CMK (cell line): ENCODE measurements at regions not wholly inside any gene's neighbourhood (a gene's known extent, or its start where the extent isn't known, plus 50 kb on each side); places are given as distances from the start of the nearest gene placed in this dataset.

Experiments
- DNase-seq: peaks from one replicate; pipeline ENCODE4 v3.0.0-alpha.2; 2010; ENCODE audit warnings: low read depth

GRCh38 chr10:3898821-3899220 is 113.8 kb upstream of the KLF6 start:
- DNase-seq, result no peak

GRCh38 chr10:3897156-3897555 is 112.1 kb upstream of the KLF6 start:
- no peak for DNase-seq

DNA sequence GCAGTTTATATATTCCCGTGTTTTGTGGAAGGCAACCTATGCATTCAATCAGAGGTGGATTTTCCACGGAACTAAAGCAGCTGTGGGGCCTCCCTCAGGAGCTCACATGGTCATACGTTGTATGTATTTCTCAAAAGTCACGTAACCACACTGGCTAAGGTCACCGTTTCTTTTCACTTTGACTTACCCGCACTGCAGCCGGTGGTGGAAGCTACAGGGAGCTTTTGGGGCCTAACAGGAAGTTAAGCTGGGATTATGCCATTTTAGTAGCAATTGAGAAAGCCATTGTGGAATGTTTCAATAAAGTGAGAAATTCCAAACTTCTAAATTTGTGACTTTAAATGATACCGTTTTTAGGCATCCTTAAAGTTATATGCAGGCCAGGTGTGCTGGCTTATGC is 111.2 kb upstream of the KLF6 start:
- no peak for DNase-seq

DNA sequence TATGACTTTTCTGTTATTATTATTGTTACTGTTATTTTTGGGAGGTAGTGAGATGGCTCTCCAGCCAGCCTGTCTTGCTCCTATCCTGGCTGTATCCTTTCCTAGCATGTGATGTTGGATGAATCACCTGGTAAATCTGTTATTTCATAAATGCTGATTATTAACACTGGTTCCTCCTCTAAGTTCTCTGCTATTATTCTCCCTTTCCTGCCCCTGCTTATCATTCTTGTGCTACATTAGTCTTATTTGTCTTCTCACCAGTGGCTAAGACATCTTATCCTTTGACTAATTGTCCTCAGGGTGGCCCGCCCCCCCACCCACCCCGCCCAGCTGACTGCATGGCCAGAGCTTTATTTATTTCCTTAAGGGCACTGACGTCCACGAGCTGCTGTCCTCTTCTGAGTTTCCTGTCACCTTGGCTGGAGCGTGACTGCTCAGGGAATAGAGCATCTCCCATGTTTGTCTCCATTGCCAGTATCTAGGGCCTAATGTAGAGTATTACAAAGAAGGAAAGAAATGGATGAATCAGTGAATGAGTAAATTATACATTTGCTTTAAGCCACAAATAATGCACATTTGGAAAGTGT is 110.1 kb upstream of the KLF6 start:
- no peak for DNase-seq

DNA sequence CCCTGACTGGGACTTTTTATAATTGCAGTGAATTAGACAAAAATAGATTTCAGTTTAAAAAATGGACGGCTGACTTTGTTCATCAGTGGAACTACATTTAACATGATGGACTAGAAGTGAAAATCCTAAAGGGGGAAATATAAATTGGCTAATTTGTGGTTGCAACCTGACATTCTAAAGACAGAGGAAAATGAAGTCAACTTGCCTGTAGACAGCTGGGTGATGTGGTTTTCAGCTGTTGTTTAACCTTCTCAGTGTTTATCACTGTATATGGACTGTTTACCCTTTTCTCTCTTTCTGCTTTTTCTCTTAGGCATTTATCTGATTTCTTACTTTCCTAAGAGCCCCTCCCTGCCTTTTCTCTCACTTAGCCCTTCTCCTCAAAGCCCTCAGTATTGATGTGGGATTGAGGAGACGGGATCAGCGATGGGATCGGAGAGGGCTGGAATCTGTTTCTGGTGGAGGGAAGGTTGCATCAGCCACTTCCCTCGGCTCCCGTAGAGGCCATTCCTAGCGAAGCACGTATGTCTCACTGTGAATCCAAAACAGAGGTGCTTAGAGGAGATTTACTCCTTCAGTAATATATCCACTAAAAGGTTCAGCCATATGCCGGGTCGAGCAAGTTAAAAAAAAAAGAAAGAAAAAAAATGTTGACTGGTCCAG is 109.0 kb upstream of the KLF6 start:
- DNase-seq, result no peak

GRCh38 chr10:3892440-3893425 is 107.7 kb upstream of the KLF6 start:
- no peak for DNase-seq

DNA sequence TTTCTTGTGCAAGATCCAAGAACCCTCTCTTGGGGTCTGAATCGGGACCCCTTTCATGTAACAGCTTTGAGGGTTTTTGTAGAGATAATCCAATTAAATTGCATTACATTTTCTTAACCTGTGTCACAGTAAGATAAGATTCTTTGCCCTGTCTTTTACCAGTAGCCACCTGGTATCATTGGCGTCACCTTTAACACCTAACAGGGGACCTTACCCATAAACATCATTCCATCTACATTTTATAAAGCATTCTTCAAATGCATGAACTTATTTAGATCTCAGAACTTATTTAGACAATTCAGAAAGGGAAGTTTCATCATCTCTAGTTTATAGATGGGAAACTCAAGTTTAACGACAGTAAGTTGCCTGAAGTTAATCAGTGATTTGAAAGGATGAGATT is 106.4 kb upstream of the KLF6 start:
- no peak for DNase-seq

DNA sequence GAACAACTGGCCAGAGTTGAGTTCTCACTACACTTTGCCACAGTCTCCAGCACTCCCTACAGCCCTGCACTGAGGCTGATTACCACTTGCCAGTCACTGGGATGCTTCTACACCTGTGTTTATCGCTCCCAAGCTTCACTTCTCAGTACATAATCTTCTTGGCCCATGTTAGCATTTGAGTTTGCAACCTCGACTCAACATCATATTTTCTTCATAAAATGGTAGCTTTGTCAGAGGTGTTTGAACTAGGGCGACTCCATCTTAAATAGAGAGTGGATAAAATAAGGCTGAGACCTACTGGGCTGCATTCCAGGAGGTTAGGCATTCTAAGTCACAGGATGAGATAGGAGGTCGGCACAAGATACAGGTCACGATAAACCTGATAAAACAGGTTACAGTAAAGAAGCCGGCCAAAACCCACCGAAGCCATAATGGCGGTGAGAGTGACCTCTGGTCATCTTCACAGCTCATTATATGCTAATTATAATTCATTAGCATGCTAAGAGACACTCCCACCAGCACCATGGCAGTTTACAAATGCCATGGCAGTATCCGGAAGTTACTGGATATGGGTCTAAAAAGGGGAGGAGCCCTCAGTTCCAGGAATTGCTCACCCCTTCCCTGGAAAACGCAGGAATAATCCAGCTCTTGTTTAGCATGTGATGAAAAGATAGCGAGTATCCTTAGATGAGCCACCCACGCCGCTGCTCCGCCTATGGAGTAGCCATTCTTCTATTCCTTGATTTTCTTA is 105.8 kb upstream of the KLF6 start:
- no peak for DNase-seq

DNA sequence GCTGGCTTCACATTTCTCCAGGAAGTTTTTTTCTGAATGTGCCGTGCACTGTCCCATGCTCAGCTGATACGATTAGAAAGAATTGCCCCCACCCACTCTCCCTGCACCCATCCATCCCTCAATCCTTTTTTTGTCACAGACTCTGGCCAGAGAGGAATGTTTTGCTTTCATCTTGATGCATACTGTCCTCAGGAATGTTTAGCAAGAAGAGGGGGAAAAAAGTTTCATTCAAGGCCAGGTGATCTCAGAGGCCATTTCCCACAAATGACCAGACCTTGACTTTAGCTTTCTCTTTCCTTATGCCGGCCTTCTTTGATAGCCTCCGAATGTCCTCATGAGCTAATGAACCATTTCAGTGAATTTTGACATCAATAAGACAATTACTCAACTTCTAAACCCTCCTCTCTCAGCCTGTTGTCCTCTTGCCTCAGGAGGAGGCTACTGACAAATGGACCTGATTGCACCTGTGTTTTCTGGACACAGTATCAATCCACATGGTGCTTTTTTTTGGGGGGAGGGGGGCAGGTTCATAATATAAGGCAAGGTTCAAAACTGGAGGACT is 105.0 kb upstream of the KLF6 start:
- no peak for DNase-seq

DNA sequence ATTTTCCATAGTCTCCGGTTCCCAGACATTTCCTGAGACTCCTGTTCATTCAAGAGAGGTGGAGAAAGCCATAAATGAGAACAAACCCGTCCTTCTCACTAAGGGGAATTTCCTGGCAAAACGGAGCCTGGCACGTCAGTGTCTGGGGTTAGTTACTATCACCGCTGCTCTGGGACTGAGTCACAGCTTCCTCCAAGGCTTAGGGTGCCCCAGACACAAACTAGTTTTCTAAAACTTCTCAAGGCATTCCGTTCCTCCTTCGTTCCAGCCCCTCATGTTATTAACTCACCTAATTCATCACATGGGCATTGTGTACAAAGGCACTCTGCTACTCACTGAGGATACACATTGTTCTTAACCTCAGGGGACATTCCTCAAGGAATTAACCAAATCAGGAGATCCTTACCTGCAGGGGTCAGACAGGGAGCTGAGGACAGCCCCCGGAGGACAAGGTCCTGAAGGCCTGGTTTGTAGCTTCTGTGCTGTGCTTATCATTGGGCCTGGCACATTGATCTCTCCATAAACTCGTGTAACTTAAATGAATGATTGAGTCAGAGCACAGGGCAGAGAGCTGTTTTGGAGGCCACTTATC is 103.0 kb upstream of the KLF6 start:
- no peak for DNase-seq

- no peak for DNase-seq
Measured at GRCh38 chr10:3887404-3887803, 102.4 kb upstream of the KLF6 start.

DNA sequence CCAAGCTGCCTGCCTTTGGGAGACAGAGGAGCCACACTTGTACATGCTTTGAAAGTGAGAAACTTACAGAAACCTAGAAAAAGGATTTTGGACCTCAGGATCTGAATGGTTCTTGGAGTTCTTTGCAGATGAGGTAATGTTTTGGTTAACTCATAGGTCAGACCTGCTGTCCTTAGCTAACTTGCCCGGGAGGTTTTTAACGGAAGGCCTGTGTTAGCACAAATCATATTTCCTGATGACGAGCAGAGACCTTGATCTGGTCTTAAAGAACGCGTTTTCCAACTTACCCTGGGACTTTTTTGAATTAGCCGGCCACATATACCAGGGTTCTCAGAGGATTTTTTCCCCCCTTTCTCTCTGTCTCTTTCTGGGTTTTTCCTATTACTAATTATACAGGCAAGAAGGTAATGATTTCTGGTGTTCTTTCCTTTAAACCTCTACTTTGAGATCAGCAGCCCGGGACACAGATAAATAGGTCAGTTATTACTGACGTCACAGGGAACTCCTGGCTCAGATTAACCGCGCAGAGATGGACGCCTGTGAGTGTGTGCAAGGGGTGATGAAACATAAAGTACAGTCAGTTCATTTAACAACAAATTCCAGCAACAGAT is 101.7 kb upstream of the KLF6 start:
- DNase-seq, result no peak

DNA sequence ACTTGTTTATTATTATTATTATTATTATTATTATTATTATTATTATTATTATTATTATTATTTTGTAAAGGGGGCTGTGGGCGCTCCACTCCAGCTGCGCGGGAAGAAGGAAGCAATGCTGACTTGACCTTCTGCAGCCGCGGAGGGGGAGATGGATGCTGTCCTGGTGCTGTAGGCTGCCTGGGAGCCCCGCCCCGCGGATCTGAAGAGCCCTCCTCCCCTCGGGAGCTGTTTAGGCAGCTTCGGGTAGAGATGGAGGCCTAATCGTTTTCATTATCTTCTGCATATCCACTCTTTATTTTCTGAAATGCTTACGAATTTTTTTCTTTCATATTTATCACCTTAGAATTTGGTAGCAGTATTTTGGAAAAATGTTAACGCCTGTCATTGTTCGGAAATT is 101.2 kb upstream of the KLF6 start:
- DNase-seq, result no peak

- DNase-seq, result no peak
Measured at GRCh38 chr10:3882855-3883254, 97.8 kb upstream of the KLF6 start.

- DNase-seq, result no peak
Measured at GRCh38 chr10:3881622-3882021, 96.6 kb upstream of the KLF6 start.

- no peak for DNase-seq
Measured at GRCh38 chr10:3879073-3879472, 94.1 kb upstream of the KLF6 start.

DNA sequence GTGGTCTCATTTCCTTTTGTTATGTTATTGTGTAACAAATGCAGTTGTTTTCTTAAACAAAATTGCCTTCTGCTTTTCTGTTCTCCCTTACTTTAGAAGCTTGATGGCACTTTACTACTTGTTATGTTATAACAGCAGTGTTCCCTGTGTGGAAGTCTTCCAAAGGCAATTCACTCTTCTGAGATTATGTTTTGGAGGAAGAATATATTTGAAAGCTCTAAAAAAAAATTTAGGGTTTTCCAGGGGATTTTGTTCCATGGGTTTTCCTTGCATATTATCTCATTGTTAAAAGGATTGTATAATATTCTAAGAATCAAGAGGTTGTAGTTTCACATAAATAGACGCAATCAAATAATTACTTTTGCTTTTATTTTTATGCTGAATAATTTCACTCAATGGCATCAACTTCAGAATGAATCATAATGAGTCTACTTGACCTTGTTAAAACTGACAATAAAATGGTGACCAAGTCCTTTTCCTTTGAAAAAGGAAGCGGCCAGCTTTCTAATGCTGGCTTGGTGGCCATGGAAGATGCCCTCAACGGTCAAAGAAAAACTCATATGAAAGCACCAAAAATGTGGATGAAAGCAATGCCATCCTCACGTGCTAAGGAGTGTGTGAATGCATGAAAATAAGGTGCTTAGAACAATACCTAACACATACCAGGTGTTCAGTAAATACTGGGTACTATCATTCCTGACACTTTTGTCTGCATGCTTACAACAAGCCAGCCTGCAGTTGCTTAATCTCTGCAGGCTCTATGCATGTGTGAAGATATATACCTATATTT is 92.4 kb upstream of the KLF6 start:
- no peak for DNase-seq

GRCh38 chr10:3876350-3876962 is 91.4 kb upstream of the KLF6 start:
- DNase-seq, result no peak

DNA sequence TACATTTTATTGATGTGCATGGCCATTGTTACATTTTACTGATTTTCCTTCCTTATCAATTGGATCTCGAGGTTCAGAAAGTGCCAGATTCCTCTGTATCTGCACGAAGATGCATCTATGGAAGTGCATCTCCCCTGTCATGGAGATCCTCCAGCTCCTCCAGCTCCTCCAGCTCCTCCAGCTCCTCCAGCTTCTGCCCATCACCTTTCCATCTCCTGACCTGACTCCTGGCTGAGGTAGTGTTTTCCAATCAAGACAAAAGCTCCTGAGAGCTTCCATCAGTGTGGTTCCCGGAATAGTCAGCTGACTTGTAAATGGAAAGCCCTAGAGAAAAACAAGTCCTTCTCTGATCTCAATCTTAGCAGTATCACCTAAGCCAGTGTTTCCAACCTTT is 90.8 kb upstream of the KLF6 start:
- no peak for DNase-seq
